ENCODE measurements at regions not wholly inside any gene's neighbourhood (a gene's known extent, or its start where the extent isn't known, plus 50 kb on each side); places are given as distances from the start of the nearest gene placed in this dataset.

DNA sequence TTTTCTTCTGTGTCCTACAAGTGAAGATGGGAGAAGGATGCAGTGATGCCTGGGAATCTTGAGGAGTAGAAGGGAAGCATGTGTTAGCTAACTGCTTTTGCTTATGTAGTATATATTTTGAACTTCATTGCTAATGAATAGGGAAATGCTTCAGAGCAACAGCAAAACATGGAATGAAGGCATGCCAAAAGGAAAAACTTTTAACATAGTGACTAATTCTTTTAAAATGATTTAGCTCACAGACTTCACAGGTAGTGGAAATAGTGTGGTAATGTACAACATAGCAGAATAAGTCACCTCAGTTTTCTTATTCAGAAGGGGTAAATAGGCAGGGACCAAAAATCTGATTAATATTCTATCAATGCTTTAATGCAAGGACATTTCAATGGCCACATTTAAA, 95.5 kb downstream of the LYPLAL1 start:
- no peak overlapping the region for H3K27ac ChIP-seq (ENCODE audit: low read depth, low read length)
- H3K27me3 ChIP-seq (ENCODE audit: control insufficient read depth, insufficient read depth, low read length) = no peaks in the 10 kb centered on the region
- no peak for DNase-seq (ENCODE audit: low read depth in 4 of 6, low spot score in 6 of 6)
- no peaks in the 10 kb centered on the region for H3K9me3 ChIP-seq (ENCODE audit: control insufficient read depth, insufficient read depth, low read length)
- peaks cover 6% of the 10 kb centered on the region for H3K4me1 ChIP-seq (ENCODE audit: control insufficient read depth, insufficient read depth, low read length)
- H3K36me3 ChIP-seq (ENCODE audit: control insufficient read depth, insufficient read depth, low read length) = no peaks in the 10 kb centered on the region
- no peak overlapping the region for H3K4me3 ChIP-seq (ENCODE audit: low read depth, low read length)

DNA sequence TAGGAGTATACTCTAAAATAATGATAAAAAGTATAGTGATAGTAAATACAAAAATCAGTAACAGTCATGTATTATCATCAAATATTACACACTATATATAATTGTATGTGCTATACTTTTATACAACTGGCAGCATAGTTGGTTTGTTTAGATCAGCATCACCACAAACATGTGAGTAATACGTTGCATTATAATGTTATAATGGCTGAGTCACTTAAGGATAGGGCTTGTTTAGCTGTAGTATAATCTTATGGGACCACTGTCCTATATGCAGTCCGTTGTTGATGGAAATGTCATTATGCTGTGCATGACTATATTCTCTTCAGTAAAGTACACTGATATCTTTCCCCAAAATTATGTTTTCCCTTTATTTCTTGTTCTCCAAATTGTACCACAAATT, 92.8 kb downstream of the LYPLAL1 start:
- no CpG with 5 or more reads among the region's 2 CpGs for WGBS (ENCODE audit: insufficient coverage)
- no peaks in the 10 kb centered on the region for H3K36me3 ChIP-seq (ENCODE audit: control insufficient read depth, insufficient read depth, low read length)

GRCh38 chr1:219265026-219265515, 91.4 kb downstream of the LYPLAL1 start:
- Histone ChIP-seq H3K4me1 (ENCODE audit: control insufficient read depth, insufficient read depth, low read length) (no peaks in the 10 kb centered on the region), H3K4me3 (ENCODE audit: low read depth, low read length) (no peak overlapping the region), H3K27me3 (ENCODE audit: control insufficient read depth, insufficient read depth, low read length) (no peaks in the 10 kb centered on the region), H3K27ac (ENCODE audit: low read depth, low read length) (no peak overlapping the region), H3K9me3 (ENCODE audit: control insufficient read depth, insufficient read depth, low read length) (peaks cover 5% of the 10 kb centered on the region), H3K36me3 (ENCODE audit: control insufficient read depth, insufficient read depth, low read length) (no peaks in the 10 kb centered on the region)
- peak in 1 of 6 donors; percentile 47 for DNase-seq (ENCODE audit: low read depth in 4 of 6, low spot score in 6 of 6)
- no CpG with 5 or more reads among the region's 2 CpGs for WGBS (ENCODE audit: insufficient coverage)

More for the DNA sequence above, 92.8 kb downstream of the LYPLAL1 start:
- no peak overlapping the region for H3K27ac ChIP-seq (ENCODE audit: low read depth, low read length)
- H3K4me3 ChIP-seq (ENCODE audit: low read depth, low read length) = no peak overlapping the region
- no peak for DNase-seq (ENCODE audit: low read depth in 4 of 6, low spot score in 6 of 6)
- H3K27me3 ChIP-seq (ENCODE audit: control insufficient read depth, insufficient read depth, low read length) = no peaks in the 10 kb centered on the region
- H3K4me1 ChIP-seq (ENCODE audit: control insufficient read depth, insufficient read depth, low read length) = peaks cover 3% of the 10 kb centered on the region
- H3K9me3 ChIP-seq (ENCODE audit: control insufficient read depth, insufficient read depth, low read length) = peaks cover 5% of the 10 kb centered on the region

DNA sequence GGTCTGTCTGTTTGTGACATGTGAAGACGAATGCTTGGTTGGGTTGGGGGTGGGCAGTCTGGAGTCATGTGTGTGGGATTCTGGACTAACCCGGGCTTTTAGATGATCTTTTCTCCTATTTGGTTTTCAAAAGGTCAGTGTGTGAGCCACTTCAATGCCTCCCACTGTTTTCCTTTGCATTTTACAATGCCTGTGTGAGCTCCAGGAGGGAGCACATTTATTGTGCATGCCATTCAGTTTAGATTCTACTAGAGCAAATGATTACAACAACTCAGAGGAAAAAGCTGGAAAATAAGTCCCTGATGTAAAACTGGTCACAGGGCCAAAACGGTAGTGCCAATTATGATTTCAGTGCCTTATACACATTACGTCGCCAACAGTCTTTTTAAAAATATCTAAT, 90.9 kb downstream of the LYPLAL1 start:
- peak in 2 of 6 donors; percentile 15 to 67 for DNase-seq (ENCODE audit: low read depth in 4 of 6, low spot score in 6 of 6)
- Histone ChIP-seq H3K36me3 (ENCODE audit: control insufficient read depth, insufficient read depth, low read length) (no peaks in the 10 kb centered on the region), H3K27me3 (ENCODE audit: control insufficient read depth, insufficient read depth, low read length) (no peaks in the 10 kb centered on the region), H3K4me1 (ENCODE audit: control insufficient read depth, insufficient read depth, low read length) (no peaks in the 10 kb centered on the region), H3K27ac (ENCODE audit: low read depth, low read length) (no peak overlapping the region), H3K9me3 (ENCODE audit: control insufficient read depth, insufficient read depth, low read length) (peaks cover 5% of the 10 kb centered on the region), H3K4me3 (ENCODE audit: low read depth, low read length) (no peak overlapping the region)
- WGBS (ENCODE audit: insufficient coverage) = 13% methylated on average over 2 of the region's 5 CpGs
